HT1080 (cell line): ENCODE measurements at regions not wholly inside any gene's neighbourhood (a gene's known extent, or its start where the extent isn't known, plus 50 kb on each side); places are given as distances from the start of the nearest gene placed in this dataset.

Experiments
- DNase-seq: peaks from one replicate; pipeline ENCODE4 v3.0.0-alpha.2; 2015; ENCODE audit warnings: low read depth

- no peak for DNase-seq
Observed at GRCh38 chr12:53803194-53803593, 51.4 kb upstream of the CISTR start.

- no peak for DNase-seq
Observed at GRCh38 chr12:53803703-53804102, 51.9 kb upstream of the CISTR start.

- DNase-seq = no peak
Observed at GRCh38 chr12:53804429-53804828, 52.6 kb upstream of the CISTR start.

GRCh38 chr12:53805067-53805466 lies 53.3 kb upstream of the CISTR start:
- no peak for DNase-seq

- no peak for DNase-seq
Observed at GRCh38 chr12:53805791-53806190, 54.0 kb upstream of the CISTR start.

- peak; percentile 80 for DNase-seq
Observed at GRCh38 chr12:53806721-53807120, 54.9 kb upstream of the CISTR start.

- no peak for DNase-seq
Observed at GRCh38 chr12:53807322-53807860, 55.6 kb upstream of the CISTR start.

- DNase-seq = no peak
Observed at GRCh38 chr12:53808023-53808705, 56.4 kb upstream of the CISTR start.

- DNase-seq = no peak
Observed at GRCh38 chr12:53809005-53809404, 57.2 kb upstream of the CISTR start.

GRCh38 chr12:53810950-53811349 lies 59.2 kb upstream of the CISTR start:
- no peak for DNase-seq

GRCh38 chr12:53811606-53812005 lies 59.8 kb upstream of the CISTR start:
- no peak for DNase-seq

GRCh38 chr12:53816360-53817020 lies 64.7 kb upstream of the CISTR start:
- no peak for DNase-seq

- DNase-seq = no peak
Observed at GRCh38 chr12:53817021-53817389, 65.2 kb upstream of the CISTR start.

GRCh38 chr12:53820514-53821306 lies 68.9 kb upstream of the CISTR start:
- DNase-seq = peak; percentile 71

- DNase-seq = no peak
Observed at GRCh38 chr12:53824001-53824712, 72.4 kb upstream of the CISTR start.

- DNase-seq = peak; percentile 33
Observed at GRCh38 chr12:53825246-53826081, 73.7 kb upstream of the CISTR start.

- no peak for DNase-seq
Observed at GRCh38 chr12:53827306-53827705, 75.5 kb upstream of the CISTR start.

- peak; percentile 16 for DNase-seq
Observed at GRCh38 chr12:53828598-53828997, 76.8 kb upstream of the CISTR start.

- no peak for DNase-seq
Observed at GRCh38 chr12:53829130-53829819, 77.5 kb upstream of the CISTR start.

- no peak for DNase-seq
Observed at GRCh38 chr12:53830631-53831030, 78.9 kb upstream of the CISTR start.
